ENCODE measurements at regions not wholly inside any gene's neighbourhood (a gene's known extent, or its start where the extent isn't known, plus 50 kb on each side); places are given as distances from the start of the nearest gene placed in this dataset.

DNA sequence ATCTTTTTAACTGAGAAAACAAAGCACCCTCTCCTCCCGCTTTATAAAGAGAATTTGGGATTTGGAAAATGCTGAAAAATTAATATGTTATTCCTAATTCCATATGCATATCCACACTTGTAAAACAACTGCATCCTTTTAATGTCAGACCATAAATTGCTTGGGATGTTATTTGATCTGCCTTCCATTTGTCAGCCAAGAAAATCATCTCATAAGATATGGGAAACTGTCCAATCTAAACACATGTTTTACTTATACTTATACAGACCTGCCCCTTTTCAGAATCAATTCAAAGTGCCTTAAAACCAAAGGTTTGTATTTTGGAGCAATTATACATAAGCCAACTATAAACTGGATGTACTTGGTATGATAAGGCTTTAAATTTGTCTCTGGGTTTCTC lies 595.5 kb upstream of the PFKP start:
- Histone ChIP-seq H3K27me3 (replicated peaks) (no peaks in the 10 kb centered on the region), H3K4me3 (ENCODE audit: low read depth, low read length) (no peak overlapping the region), H3K36me3 (replicated peaks) (no peaks in the 10 kb centered on the region), H3K27ac (no peak overlapping the region)
- DNase-seq: no peak
- TF ChIP-seq, protein P1, sequence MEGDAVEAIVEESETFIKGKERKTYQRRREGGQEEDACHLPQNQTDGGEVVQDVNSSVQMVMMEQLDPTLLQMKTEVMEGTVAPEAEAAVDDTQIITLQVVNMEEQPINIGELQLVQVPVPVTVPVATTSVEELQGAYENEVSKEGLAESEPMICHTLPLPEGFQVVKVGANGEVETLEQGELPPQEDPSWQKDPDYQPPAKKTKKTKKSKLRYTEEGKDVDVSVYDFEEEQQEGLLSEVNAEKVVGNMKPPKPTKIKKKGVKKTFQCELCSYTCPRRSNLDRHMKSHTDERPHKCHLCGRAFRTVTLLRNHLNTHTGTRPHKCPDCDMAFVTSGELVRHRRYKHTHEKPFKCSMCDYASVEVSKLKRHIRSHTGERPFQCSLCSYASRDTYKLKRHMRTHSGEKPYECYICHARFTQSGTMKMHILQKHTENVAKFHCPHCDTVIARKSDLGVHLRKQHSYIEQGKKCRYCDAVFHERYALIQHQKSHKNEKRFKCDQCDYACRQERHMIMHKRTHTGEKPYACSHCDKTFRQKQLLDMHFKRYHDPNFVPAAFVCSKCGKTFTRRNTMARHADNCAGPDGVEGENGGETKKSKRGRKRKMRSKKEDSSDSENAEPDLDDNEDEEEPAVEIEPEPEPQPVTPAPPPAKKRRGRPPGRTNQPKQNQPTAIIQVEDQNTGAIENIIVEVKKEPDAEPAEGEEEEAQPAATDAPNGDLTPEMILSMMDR (IDR thresholded peaks at IDR 0.05; ENCODE audit: low read depth, low read length, missing control alignments): no peak
- in situ Hi-C loops (cut with HindIII; ENCODE audit: low pct_ligation_motif_present, low sequenced_read_pairs): no loop called here

- Histone ChIP-seq H3K36me3 (replicated peaks) (no peaks in the 10 kb centered on the region), H3K27me3 (replicated peaks) (no peaks in the 10 kb centered on the region), H3K27ac (no peak overlapping the region), H3K4me3 (ENCODE audit: low read depth, low read length) (no peak overlapping the region)
- TF ChIP-seq, protein P1 (IDR thresholded peaks at IDR 0.05; ENCODE audit: low read depth, low read length, missing control alignments): no peak
- in situ Hi-C loops (cut with HindIII; ENCODE audit: low pct_ligation_motif_present, low sequenced_read_pairs): no loop called here
- DNase-seq: no peak
Measured at GRCh38 chr10:2469802-2470201, 597.5 kb upstream of the PFKP start.

DNA sequence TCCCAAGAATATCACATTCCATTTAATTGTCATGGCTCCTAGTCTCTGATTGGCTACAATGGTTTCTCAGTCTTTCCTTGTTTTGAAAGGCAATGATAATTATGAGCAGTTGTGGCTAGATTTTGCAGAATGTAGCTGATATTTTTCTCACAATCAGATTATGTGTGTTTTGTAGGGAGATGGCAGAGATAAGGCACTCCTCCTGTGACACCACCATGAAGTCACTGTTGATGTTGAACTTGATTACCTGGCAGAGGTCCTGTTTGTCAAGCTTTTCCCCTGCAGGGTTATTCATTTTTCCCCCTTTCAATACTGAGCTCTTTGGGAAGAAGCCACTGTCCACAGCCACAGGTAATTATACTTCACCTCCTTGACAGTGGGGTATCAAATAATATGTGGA lies 602.9 kb upstream of the PFKP start:
- TF ChIP-seq, protein P1 (IDR thresholded peaks at IDR 0.05; ENCODE audit: low read depth, low read length, missing control alignments): no peak
- Histone ChIP-seq H3K27ac (no peak overlapping the region), H3K27me3 (replicated peaks) (no peaks in the 10 kb centered on the region), H3K36me3 (replicated peaks) (no peaks in the 10 kb centered on the region), H3K4me3 (ENCODE audit: low read depth, low read length) (no peak overlapping the region)
- in situ Hi-C loops (cut with HindIII; ENCODE audit: low pct_ligation_motif_present, low sequenced_read_pairs): no loop called here
- no peak for DNase-seq

DNA sequence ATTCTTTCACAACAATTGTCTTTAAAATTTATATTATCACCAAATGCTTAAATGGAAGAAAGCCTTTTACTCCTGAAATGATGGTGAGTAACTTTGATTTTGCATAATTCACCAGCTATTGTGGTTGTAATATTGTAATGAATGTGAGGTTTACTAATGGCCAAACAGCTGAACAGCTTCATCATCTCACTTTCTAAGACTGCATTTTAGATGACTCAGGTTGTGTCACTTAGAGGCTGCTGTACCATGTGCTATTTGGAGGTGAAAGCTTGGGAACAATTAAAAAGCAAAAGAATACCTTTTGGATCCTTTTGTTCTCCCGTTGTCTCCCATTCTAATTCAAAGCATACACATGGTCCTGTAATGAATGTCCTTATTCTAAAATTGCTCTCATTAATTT lies 604.0 kb upstream of the PFKP start:
- Histone ChIP-seq H3K27ac (no peak overlapping the region), H3K27me3 (replicated peaks) (no peaks in the 10 kb centered on the region), H3K36me3 (replicated peaks) (no peaks in the 10 kb centered on the region), H3K4me3 (ENCODE audit: low read depth, low read length) (no peak overlapping the region)
- no peak for DNase-seq
- TF ChIP-seq, protein P1 (IDR thresholded peaks at IDR 0.05; ENCODE audit: low read depth, low read length, missing control alignments): no peak
- in situ Hi-C loops (cut with HindIII; ENCODE audit: low pct_ligation_motif_present, low sequenced_read_pairs): no loop called here

DNA sequence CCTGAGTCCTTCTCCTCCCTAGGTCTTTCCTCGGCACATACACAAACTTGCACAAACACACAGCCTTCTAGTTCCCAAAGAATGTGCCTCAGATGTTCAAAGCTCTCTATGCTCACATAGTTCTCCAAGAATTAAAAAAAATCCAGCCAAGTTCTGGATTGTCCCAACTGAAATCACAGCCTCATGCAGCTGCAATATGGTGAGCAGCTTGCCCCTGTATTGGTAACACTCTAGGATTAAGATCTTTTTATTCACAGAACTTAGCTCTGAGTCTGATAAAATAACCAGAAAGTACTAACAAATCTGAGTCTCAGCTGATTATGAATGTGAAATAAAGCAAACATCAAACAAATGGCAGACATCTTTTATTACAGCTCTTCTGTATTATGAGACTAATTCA lies 604.8 kb upstream of the PFKP start:
- no peaks in the 10 kb centered on the region for H3K36me3 ChIP-seq (replicated peaks)
- TF ChIP-seq, protein P1 (IDR thresholded peaks at IDR 0.05; ENCODE audit: low read depth, low read length, missing control alignments): no peak
- H3K27ac ChIP-seq: no peak overlapping the region
- DNase-seq: no peak
- no peaks in the 10 kb centered on the region for H3K27me3 ChIP-seq (replicated peaks)
- H3K4me3 ChIP-seq (ENCODE audit: low read depth, low read length): no peak overlapping the region
- in situ Hi-C loops (cut with HindIII; ENCODE audit: low pct_ligation_motif_present, low sequenced_read_pairs): no loop called here

GRCh38 chr10:2460812-2461211 lies 606.5 kb upstream of the PFKP start:
- H3K27ac ChIP-seq: no peak overlapping the region
- no peak overlapping the region for H3K4me3 ChIP-seq (ENCODE audit: low read depth, low read length)
- DNase-seq: no peak
- in situ Hi-C loops (cut with HindIII; ENCODE audit: low pct_ligation_motif_present, low sequenced_read_pairs): no loop called here
- TF ChIP-seq, protein P1 (IDR thresholded peaks at IDR 0.05; ENCODE audit: low read depth, low read length, missing control alignments): no peak
- no peaks in the 10 kb centered on the region for H3K36me3 ChIP-seq (replicated peaks)
- H3K27me3 ChIP-seq (replicated peaks): no peaks in the 10 kb centered on the region

Data from brain microvascular endothelial cell (primary cell).